ENCODE measurements at regions not wholly inside any gene's neighbourhood (a gene's known extent, or its start where the extent isn't known, plus 50 kb on each side); places are given as distances from the start of the nearest gene placed in this dataset.

DNA sequence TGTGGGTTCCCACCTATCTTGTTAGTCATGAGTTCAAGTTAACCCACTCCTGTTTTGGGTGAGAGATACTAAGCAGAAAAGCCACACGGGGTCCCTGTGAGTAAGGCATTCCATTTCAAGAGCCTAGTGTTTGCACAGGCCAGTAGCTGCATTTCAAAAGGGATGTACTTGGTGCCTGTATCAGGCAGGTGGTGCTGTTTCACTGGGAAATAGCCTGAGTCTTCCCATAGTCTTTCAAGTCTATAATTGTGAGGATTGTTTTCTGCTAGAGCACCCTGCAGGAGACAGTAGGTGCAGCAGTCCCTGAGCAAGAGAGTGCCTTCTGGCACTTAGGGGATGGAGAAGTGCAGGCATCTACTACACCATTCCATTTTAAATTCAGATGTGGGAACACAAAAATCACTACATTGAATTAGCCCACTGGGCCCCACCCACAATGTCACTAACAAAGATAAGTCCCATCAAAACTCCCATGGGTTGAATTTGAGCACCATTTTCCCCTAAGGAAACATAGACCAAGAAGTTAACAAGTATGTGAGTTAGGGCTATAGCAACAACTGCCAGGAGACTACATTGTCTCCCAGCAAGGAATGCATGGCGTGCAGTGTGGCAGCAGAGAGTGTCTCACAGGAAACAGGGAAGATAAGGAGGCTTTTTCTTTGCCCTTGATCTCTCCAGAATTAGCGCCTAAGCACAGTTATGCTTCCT, 263.2 kb downstream of the COX7C start:
- DNase-seq = peak; percentile 53

DNA sequence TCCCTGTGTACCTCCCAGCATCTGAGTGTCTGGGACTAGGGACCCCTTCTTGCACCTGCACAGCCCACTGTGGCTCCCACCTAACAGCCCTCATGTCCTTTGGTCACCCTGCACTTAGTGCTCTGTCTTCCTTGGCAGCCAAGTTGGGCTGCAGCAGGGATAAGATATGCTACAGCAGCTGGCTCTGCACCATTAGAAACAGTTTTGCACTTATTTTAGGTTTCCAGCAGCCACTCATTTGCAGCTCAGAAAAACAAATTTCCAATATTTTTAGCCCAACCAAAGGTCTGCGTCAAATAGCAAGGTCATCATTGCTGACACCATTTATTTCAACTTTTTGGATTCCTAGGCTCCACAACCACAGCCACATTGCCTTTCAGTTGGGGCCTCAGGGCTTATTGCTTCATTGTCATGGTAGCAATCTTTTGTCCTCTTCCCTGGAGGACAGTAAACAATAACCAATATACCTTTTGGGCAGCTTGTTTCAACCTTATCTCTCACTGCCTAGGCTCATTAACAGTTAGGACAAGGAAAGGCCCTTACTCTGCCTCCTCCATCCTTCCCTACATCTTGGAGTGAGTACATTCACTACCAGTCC, 263.9 kb downstream of the COX7C start:
- no peak for DNase-seq

DNA sequence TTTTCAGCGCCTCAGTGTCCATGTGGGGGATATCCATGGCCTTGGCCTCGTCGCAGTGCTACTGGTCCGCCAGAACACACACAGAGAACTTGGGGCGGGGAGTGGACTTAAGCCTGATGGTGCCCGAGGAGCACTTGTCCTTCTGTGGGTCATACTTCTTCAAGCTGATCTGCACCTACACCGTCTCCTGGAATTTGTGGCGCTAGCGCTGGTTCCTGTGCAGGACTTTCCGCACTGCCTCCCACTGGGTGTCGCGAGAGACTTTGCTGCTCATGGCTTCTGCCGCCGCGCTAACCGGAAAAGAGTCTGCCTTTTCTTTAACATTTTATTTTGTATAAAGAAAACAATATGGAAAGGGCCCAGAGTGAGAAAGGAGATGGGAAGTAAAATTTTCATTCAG, 266.9 kb downstream of the COX7C start:
- no peak for DNase-seq

DNA sequence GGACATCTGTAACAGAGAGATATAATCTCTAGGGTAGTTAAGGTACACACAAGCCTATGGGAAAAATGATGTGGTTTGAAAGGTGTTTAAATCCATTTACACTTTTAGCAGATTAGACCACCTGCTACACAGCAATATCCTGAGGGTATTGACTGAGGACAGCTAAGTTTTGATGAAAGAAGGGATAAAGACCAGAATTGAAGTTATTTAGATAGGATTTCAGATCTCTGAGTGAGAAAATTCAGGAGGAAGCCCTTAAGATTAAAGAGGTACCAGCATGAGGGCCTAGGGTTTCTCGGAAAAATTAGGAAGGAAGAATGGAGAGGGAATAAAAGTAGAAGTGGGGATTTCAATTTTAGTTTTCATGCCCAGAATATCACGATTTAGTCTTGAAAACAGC, 267.3 kb downstream of the COX7C start:
- DNase-seq = no peak

DNA sequence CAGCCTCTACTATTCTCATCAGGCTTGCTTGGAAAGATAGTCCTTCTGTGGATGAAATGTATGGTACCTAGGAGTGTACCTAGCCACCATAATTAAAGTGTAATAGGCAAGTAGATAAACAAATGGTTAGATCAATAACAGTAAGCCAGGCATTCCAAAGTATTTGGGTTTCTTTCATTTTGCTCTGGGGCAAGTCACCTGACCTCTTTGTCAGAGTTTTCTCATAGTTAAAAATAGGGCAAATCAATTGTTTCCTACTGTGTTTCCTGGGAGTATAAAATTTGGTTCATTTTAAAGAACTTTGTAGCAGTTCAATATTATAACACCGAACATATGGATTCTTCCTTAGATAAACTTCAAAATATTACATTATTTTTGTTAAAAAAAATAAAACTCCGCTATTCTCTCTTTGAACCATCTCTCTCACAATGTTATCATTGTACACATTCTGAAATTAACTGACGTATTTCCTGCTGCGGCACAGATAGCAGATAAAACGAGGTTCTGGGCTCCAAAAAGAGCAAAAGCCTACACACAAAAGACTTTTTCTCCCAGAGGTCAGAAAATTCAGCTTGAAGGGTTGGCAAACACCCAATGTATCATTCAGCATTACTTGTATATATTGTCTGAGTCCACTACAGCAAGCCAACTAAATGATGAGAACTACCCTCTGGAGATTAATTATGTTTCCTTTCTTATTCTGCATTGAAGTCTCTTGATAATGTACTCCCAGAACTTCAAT, 267.9 kb downstream of the COX7C start:
- no peak for DNase-seq

DNA sequence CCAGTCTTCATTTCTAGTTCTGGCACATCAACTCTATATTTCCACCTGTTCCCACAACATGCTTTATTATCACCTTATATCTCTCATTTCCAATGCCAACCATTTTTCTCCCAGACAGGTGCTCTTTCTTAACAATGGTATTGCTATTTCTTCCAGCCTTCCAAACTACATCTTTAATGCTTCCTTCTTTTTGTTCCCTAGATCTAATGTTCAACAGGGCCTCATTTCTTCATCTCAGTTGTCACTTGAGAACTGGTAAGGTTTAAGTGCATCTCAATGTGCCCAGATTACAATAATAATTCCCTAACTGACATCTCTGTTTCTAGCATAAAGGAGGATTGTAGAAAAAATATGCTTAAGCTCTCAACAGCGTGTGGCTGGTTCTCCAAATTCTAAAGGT, 272.6 kb downstream of the COX7C start:
- DNase-seq = no peak

DNA sequence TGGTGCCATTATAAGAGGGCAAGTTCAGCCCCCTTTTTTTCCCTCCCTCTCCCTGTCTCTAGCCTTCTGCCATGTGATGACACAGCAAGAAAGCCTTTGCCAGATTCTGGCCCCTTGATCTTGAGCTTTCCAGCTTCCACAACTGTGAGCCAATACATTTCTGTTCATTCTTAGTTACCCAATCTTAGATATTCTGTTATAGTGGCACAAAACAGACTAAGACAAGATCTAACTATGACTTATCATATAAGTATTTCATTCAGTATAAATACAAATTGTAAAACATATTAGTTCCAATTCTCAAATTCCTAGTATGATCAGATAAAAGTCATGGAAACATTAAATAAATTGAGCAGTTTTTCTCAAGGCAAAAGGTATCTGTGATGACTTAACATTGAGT, 276.3 kb downstream of the COX7C start:
- no peak for DNase-seq

DNA sequence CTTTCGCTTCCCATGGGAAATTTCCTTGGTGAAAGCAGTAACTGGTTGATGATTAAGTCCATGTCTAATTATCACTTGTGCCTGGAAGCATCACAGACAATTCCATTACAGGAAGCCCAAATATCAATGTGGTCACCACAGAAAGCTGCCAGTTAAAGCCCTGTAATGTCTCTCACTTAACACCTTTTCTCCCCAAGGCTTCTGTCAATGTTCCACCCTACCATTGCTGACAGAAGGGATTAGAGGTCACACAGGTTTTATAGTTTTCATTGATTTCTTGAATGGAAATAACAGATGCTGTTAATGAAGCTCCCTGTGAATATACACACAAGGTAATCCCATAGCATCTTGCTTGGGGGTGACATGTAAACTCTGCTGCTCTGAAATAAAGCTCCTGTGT, 279.2 kb downstream of the COX7C start:
- DNase-seq = no peak

DNA sequence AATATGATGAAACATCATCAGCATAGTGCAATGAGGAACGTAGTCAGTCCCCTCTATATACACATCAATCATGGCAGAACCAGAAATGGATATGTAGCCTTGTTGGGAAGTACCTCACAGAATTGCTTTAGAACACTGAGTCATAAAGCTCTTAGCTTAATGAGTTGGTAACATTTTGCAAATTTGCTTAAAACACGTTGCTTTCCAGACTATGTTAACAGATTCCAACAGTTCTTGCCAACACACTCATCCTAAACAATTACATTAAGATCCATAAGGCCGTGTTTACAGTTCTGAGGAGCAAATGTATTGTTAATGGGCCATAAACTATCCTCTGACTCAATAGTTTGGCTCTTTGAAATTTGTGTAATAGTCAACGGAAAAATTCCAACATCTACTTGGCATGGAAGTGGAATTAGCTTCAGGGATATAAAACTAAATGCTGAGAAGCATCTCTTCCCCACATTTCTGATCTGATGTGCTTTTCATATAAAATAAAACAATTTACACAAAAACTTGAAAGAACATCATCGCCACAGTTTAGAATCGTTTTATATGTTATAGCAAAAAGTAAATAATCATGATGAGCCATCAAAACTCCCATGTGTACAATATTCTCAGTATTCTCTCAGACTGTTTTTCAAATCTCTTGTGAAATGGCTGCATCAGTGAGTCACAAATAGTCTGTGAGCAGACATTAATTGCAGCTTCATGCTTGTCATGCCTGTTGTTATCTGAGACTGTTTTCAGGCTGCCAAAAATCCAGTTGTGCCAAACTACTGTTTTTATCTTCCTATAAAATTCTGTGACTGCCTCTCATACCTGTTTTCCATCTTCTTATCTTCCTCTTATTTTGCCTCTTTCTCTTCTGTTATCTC, 291.9 kb downstream of the COX7C start:
- no peak for DNase-seq

DNA sequence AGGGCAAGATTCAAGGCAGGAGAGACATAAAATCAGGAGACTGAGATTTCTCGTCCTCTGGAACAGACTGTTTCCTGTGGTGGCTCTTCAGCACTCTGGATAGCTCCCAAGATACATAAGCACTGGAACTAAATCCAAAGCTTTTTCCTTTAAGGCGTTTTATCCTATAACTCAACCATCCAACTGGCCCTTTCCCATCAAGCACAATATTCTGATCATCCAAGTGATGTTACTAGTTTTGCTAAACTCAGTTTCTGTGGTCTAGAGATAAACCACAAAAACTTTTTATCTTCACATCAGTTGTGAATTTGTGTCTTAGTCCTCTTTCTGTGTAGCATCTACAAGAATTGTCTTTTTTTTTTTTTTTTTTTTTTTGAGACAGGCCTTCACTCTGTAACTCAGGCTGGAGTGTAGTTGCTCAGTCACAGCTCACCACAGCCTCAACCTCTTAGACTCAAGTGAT, 299.4 kb downstream of the COX7C start:
- no peak for DNase-seq

DNA sequence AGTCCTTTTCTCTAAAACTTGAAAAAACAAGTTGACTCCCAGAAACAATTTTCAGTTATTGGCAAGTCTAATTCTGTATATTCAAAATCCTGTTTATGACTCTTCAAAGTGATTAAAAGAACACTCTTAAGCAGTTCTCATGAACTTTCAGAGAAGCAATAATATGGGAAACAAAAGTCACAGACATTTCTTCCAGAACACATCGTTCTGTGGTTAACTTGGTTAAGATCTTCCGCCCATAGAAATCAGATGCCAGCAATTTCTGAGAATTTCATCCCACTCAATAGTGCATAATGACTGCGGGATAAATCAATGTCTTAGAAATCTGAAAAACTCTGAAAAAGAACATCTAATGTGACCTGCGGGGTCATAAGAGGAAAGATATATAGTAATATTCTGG, 300.5 kb downstream of the COX7C start:
- DNase-seq = no peak

DNA sequence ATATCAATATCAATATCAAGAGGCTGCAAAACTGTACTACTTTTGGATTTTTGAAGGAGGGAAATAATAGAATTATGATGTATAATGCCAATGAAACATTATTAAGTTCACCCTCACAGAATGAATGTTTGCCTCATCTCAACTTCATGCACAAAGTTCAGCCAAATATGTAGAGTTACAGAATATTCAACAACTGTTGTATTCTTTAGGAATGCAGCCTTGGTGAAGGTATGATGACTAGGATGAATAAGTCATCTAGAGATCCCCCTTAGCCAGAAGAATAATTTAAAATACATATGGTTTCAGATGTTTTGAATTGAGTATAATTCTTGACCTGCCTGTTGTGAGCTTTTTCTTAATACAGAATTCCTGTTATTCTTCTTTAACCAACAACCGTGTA, 308.3 kb downstream of the COX7C start:
- no peak for DNase-seq

DNA sequence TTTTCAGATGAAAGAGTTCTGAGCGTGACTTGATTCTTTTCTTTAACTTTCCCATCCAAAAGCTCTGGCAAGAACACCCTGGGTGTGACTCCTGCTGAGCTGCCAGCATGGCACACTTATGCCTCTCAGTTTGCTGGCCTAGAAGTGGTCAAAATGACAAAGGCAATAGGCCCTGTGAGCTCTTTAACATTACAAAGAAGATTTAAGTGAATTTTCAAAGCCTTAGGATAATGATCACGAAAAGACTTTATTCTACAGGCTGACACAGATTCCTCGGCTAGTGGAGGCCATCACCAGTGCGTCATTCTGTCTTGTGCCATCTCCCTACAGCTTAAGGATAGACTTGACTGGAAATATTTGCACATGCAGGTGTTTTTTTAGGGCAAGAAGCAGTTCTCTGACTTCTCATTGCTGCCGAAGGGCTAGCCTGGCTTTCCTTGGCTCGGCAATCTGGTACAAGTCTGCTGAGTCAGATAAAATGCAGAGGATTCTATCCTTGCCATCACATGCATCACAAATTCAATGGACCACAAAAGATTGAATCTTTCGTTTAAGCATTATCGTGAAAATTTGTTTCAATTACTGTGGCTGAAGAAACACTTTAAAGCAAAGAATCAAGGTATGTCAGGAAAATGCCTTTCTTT, 311.5 kb downstream of the COX7C start:
- no peak for DNase-seq

DNA sequence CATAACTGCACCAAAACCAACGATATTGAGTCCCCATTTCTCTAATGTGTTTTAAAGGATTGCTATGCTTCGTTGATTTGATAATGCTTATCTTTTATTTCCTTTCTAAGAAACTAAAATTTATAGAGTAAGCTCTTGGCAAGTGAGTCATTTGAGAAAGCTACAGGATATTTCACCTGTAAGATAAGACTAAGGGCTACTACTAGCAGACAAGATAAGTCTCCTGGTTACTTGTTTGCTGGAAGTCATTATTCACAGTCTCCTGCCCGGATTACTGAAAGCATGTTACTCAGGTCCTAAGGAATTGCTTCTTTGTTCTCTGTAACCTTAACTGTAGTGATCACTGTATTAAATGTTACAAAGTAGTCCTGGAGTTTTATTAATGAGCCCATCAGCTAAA, 315.9 kb upstream of the RASA1 start:
- no peak for DNase-seq

DNA sequence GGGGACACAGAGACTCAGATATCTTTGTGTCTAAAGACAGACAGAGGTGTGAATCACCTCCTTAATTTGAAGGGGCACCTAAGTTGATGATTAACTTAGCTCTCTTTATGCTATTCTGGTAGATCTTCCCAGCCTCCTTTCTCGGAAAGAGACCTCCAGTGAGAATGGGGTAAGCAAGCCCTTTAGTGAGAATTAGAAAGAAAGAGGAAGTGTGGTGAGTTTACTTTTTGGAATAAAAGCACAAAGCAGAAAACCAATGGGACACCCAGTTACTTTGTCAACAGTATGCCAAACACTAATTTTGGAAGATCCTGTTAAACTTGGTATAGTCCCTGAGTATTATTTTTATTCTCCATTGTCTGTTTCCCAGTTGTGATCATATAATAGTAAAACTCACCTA, 302.8 kb upstream of the RASA1 start:
- no peak for DNase-seq

DNA sequence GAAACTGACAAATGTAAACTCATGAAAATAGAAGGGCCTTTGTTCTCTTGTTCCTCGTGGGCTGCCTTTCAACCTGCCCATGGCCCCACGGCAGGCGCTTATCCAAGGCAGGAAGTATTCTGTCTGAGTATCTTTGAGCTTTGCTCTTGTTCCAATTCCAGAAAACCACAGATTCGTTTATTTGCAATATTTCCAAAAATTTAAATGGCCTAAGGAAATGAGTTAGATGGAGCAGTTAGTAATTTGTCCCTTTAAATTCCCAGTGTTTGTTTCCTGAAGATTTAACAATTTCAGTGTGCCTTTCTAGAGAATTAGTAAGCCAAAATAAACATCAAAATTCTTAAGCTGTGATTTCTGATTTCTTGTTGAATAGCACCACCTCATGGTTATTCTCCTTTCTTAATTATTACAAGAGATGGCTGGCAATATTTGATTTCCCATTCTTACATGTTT, 299.4 kb upstream of the RASA1 start:
- DNase-seq = no peak

DNA sequence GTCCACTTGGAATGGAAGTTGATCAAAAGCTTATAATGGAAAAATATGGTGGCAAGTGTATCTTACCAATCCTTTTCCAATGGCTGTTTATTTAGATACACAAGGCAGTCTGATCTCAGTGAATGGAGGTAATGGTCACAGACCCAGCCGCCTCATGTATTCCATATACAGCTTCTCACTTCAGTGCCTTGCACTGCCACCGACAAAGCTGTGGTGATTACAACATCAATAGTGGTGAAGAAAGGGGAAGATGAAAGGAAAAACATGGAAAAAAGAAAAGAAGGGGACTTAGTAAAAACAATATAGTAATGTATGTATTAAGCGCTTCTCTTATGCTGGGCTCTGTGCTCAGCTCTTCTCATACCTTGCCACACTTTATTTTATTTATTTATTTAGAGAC, 297.3 kb upstream of the RASA1 start:
- no peak for DNase-seq

DNA sequence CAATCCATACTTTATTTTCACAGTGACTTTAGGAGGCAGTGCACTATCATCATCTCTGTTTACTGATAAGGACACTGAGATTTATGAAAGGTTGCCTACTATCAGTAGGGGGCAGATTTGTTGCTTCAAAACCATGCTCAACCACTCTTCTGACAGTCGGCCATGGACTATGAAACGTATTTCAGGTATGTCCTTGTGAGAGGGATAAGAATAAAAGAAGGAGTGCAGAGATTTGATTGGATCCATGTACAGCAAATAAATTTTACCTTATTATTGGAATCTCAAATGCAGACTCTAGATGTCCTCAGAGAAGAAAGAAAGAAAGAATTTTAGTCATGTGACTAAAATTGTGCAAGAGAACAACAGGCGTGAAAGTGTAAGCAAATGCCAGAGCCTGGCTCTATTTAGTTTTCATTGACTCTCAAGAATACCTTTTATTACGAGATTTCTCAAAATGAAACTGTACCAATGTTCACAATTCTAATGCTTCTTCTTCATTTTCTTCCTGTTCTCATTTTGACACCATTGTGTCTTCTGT, 296.6 kb upstream of the RASA1 start:
- no peak for DNase-seq

DNA sequence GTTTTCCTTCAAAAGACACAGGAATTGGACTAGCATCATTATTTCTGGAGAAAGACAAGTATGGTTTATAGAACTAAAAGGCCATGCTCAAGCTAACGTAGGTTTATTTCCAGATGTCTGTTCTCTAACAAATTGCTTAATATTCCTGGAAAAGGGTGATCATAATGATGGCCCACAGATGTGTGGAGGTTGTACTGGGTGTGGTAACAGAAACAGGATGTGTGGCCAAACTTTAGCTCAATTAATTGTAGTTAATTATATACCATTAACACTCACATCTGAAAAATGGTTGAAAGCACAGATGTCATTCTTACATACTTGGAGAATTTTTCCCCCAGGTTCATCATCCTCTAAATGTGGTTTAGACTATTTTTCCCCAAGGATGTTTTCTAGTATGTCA, 292.7 kb upstream of the RASA1 start:
- no peak for DNase-seq

DNA sequence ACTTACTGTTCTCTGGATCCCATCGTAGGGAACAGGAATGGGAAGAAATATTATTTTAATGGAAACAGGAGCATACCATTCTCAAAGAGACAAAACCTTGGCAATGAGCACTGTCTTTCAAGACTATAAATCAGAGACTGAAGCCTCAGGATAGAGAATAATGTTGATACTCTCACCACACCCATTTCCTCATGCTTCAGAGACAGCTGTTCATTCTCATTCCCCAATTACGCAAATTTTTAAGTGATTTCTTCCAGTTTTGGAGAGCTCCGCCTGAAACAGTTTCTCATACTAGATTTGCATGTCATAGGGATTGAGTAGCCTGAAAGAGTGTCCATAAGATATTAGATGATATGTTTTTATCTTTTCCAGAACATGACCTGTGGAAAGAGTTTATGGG, 290.5 kb upstream of the RASA1 start:
- no peak for DNase-seq

DNA sequence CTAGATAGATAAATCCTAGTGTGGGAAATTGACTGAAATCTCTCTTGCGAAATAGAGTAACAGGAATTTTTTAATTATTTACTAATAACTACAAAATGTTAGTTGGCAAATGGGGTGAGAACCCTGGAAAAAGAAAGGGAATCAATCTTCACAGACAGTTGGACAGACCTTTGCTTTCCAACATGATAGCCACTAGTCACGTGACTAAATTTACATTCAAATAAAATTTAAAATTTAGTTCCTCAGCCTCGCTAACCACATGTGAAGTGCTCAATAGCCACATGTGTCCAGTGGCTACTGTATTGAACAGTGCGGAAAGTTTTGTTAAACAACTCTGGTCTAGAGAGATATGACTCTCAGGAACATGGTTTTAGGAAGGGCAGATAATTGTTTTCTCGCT, 289.9 kb upstream of the RASA1 start:
- no peak for DNase-seq

DNA sequence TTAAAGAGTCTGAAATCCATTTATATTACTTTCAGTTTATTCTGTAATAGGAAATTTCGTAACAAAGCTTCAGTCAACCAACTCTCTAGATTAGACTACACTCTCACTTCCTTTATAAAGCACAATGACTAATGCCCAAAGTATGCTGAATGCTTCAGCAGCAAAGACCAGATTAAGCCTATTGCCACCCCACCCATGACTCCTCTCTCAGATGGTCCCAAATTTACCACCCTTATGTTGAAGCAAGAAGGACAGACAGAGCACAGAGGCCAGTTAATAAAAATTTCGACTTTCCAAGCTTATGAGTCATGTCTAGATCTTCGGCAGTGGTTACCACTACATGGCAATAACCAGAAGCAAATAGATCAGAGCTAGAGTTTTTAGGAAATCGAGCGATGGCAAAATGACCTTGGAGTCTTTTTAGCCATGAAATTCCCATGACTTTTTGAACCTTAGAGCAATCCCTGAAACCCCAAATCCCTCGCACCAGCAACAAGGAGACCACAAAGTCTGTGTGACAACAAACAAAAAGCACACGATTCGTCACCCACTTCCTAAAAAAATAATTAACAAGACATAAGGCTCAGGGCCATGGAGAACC, 287.8 kb upstream of the RASA1 start:
- no peak for DNase-seq
